ENCODE measurements at regions not wholly inside any gene's neighbourhood (a gene's known extent, or its start where the extent isn't known, plus 50 kb on each side); places are given as distances from the start of the nearest gene placed in this dataset.

DNA sequence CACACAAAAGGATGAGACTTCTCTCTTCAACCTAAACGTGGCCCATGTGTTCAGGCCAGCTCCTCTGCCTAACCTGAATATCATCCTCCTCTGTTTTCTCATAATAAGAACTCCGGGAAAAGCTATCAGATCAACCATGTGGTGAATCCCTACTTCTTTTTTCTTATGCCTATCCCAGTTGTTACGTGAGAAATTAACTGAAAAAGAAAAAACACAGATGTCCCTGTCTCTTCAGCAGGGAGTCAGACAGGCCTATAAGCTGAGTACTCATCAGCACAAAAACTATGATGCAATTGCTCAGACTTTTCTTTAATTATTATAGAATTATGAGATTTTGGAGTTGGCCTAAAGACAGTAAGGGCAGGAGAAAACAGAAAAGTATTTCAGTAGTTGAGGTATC lies 613.0 kb upstream of the FSHR start:
- TF ChIP-seq NFRKB (IDR thresholded peaks at IDR 0.05), result no peak
- no peak for TF ChIP-seq FOXM1 (IDR thresholded peaks at IDR 0.05; ENCODE audit: borderline replicate concordance)
